ENCODE measurements at regions not wholly inside any gene's neighbourhood (a gene's known extent, or its start where the extent isn't known, plus 50 kb on each side); places are given as distances from the start of the nearest gene placed in this dataset.

- no peaks in the 10 kb centered on the region for H3K4me1 ChIP-seq
- TF ChIP-seq POLR2A (IDR thresholded peaks at IDR 0.05) (no peak), CTCF (IDR thresholded peaks at IDR 0.05) (no peak)
- peaks cover 0 to 4% (median 0%) of the 10 kb centered on the region in 12 donors for H3K9me3 ChIP-seq
- ATAC-seq (no peak), DNase-seq (no peak)
- 84 to 91% (median 90%) methylated on average over 4 of the region's 4 CpGs for WGBS, 4 donors
- H3K27me3 ChIP-seq = no peaks in the 10 kb centered on the region
- no peak overlapping the region for H3K27ac ChIP-seq
- H3K4me3 ChIP-seq = peak overlapping the region in 1 of 12 donors; percentile 51
- intact Hi-C loops (cut with DNase I) = no loop called here
- no peaks in the 10 kb centered on the region for H3K36me3 ChIP-seq
These were observed 449.6 kb upstream of the DCN start for GRCh38 chr12:91632042-91632786.

GRCh38 chr12:91630596-91631293 is 448.1 kb upstream of the DCN start:
- Histone ChIP-seq H3K4me3 (no peak overlapping the region), H3K4me1 (no peaks in the 10 kb centered on the region), H3K27ac (peak overlapping the region in 1 of 12 donors; percentile 28), H3K27me3 (no peaks in the 10 kb centered on the region), H3K9me3 (peaks cover 0 to 15% (median 0%) of the 10 kb centered on the region in 12 donors), H3K36me3 (no peaks in the 10 kb centered on the region)
- no peak for DNase-seq
- TF ChIP-seq POLR2A (IDR thresholded peaks at IDR 0.05) = no peak
- no peak for TF ChIP-seq CTCF (IDR thresholded peaks at IDR 0.05)
- intact Hi-C loops (cut with DNase I) = no loop called here
- WGBS, 4 donors = 79 to 81% (median 80%) methylated on average over 3 of the region's 3 CpGs
- peak in 2 of 4 donors; percentile 28 to 42 for ATAC-seq

- Histone ChIP-seq H3K9me3 (peaks cover 0 to 15% (median 0%) of the 10 kb centered on the region in 12 donors), H3K27me3 (no peaks in the 10 kb centered on the region), H3K36me3 (no peaks in the 10 kb centered on the region), H3K4me1 (no peaks in the 10 kb centered on the region), H3K27ac (no peak overlapping the region), H3K4me3 (no peak overlapping the region)
- intact Hi-C loops (cut with DNase I) = no loop called here
- ATAC-seq (no peak), DNase-seq (no peak)
- no peak for TF ChIP-seq POLR2A (IDR thresholded peaks at IDR 0.05)
- no peak for TF ChIP-seq CTCF (IDR thresholded peaks at IDR 0.05)
- 85 to 90% (median 87%) methylated on average over 5 of the region's 5 CpGs for WGBS, 4 donors
These were observed 447.5 kb upstream of the DCN start for GRCh38 chr12:91630083-91630482.

- H3K27ac ChIP-seq = no peak overlapping the region
- no peaks in the 10 kb centered on the region for H3K36me3 ChIP-seq
- H3K4me1 ChIP-seq = no peaks in the 10 kb centered on the region
- intact Hi-C loops (cut with DNase I) = no loop called here
- no peak for ATAC-seq
- whole genome bisulfite sequencing, 4 donors = 89 to 91% (median 90%) methylated on average over 2 of the region's 2 CpGs
- TF ChIP-seq CTCF (IDR thresholded peaks at IDR 0.05) (no peak), POLR2A (IDR thresholded peaks at IDR 0.05) (no peak)
- no peak overlapping the region for H3K4me3 ChIP-seq
- DNase-seq = no peak
- H3K27me3 ChIP-seq = no peaks in the 10 kb centered on the region
- H3K9me3 ChIP-seq = peaks cover 0 to 15% (median 0%) of the 10 kb centered on the region in 12 donors
These were observed 446.8 kb upstream of the DCN start for GRCh38 chr12:91629440-91629839.

Data from heart left ventricle (tissue), 16 donors.